Neural cell (in vitro differentiated cells): ENCODE measurements at regions not wholly inside any gene's neighbourhood (a gene's known extent, or its start where the extent isn't known, plus 50 kb on each side); places are given as distances from the start of the nearest gene placed in this dataset.

Experiments
- H2AFZ ChIP-seq: fragments of 200-600, 300-800 bp; sonication (generic), shearing (Covaris generic); 2 replicates; pipeline ENCODE4 v1.6.0; 2014; ENCODE audit warnings: low read depth, mild to moderate bottlenecking, antibody characterized with exemption, low read length, moderate library complexity
- H3F3A ChIP-seq: fragments of 200-600 bp; shearing (Covaris generic); 2 replicates; pipeline ENCODE4 v1.6.1; 2016; ENCODE audit warnings: mild to moderate bottlenecking, moderate library complexity, mixed read lengths, antibody characterized with exemption, low read length; ENCODE audit not compliant: insufficient read depth, poor library complexity, severe bottlenecking
- H3K27ac ChIP-seq: fragments of 200-600, 300-800 bp; sonication (generic), shearing (Covaris generic); 2 replicates; pipeline ENCODE4 v1.5.1; 2014; ENCODE audit warnings: mild to moderate bottlenecking, low read length, moderate library complexity
- H3K27me3 ChIP-seq: fragments of 300-800, 200-600 bp; sonication (generic), shearing (Covaris generic); 2 replicates; pipeline ENCODE4 v1.6.0; 2014; ENCODE audit warnings: mild to moderate bottlenecking, low read depth, low read length, moderate library complexity; ENCODE audit not compliant: insufficient read depth
- H3K36me3 ChIP-seq: fragments of 300-800, 200-600 bp; sonication (generic), shearing (Covaris generic); 2 replicates; pipeline ENCODE4 v1.5.1; 2014; ENCODE audit warnings: mild to moderate bottlenecking, antibody characterized with exemption, low read length, moderate library complexity; ENCODE audit not compliant: insufficient read depth
- H3K4me2 ChIP-seq: fragments of 300-800, 200-600 bp; sonication (generic), shearing (Covaris generic); 2 replicates; pipeline ENCODE4 v1.6.0; 2014; ENCODE audit warnings: mild to moderate bottlenecking, low read length
- H3K4me3 ChIP-seq: fragments of 300-800, 200-600 bp; sonication (generic), shearing (Covaris generic); 2 replicates; pipeline ENCODE4 v1.5.1; 2014; ENCODE audit warnings: mild to moderate bottlenecking, low read length, moderate library complexity
- H3K79me2 ChIP-seq: fragments of 200-600 bp; shearing (Covaris generic); replicated peaks from 2 replicates; pipeline ENCODE4 v1.6.0; 2014; ENCODE audit warnings: mild to moderate bottlenecking, low read length, moderate library complexity; ENCODE audit not compliant: insufficient read depth
- H3K9ac ChIP-seq: fragments of 300-800, 200-600 bp; sonication (generic), shearing (Covaris generic); 2 replicates; pipeline ENCODE4 v1.6.1; 2016; ENCODE audit warnings: mild to moderate bottlenecking, low read length, mixed read lengths
- H3K9me2 ChIP-seq: fragments of 200-600 bp; shearing (Covaris generic); 2 replicates; pipeline ENCODE4 v1.6.1; 2016; ENCODE audit warnings: mild to moderate bottlenecking, low read length, mixed read lengths; ENCODE audit not compliant: insufficient read depth
- H3K9me3 ChIP-seq: fragments of 200-600, 300-800 bp; sonication (generic), shearing (Covaris generic); 2 replicates; pipeline ENCODE4 v1.6.1; 2016; ENCODE audit warnings: mild to moderate bottlenecking, mixed run types, low read length, moderate library complexity, mixed read lengths
- H4K20me1 ChIP-seq: fragments of 200-600 bp; shearing (Covaris generic); 2 replicates; pipeline ENCODE4 v1.6.1; 2016; ENCODE audit warnings: mild to moderate bottlenecking, mixed run types; ENCODE audit not compliant: insufficient read depth
- CTCF ChIP-seq: fragments of 450-650 bp; IDR thresholded peaks from 2 replicates; pipeline ENCODE4 v1.5.1; 2014; ENCODE audit warnings: antibody characterized with exemption, mild to moderate bottlenecking, moderate library complexity; ENCODE audit not compliant: poor library complexity, severe bottlenecking
- EP300 ChIP-seq: fragments of 450-650 bp; conservative IDR thresholded peaks from 2 replicates; pipeline ENCODE4 v1.6.1; 2014; ENCODE audit warnings: antibody characterized with exemption, mild to moderate bottlenecking, moderate library complexity; ENCODE audit not compliant: poor library complexity, severe bottlenecking
- EZH2 ChIP-seq: fragments of 200-600, 300-800 bp; shearing (Covaris generic), sonication (generic); IDR thresholded peaks from 2 replicates; pipeline ENCODE4 v1.6.1; 2014; ENCODE audit warnings: antibody characterized with exemption, low read length, borderline replicate concordance, mild to moderate bottlenecking; ENCODE audit not compliant: insufficient read depth, poor library complexity, severe bottlenecking
- MXI1 ChIP-seq: fragments of 450-650 bp; conservative IDR thresholded peaks from 2 replicates; pipeline ENCODE4 v1.6.1; 2014; ENCODE audit warnings: antibody characterized with exemption, mild to moderate bottlenecking; ENCODE audit not compliant: poor library complexity, severe bottlenecking
- POLR2AphosphoS5 ChIP-seq: IDR thresholded peaks from 2 replicates; pipeline ENCODE4 v1.6.1; 2012
- RAD21 ChIP-seq: fragments of 450-650 bp; conservative IDR thresholded peaks from 2 replicates; pipeline ENCODE4 v1.6.1; 2014; ENCODE audit warnings: antibody characterized with exemption, mild to moderate bottlenecking, moderate library complexity
- REST ChIP-seq: IDR thresholded peaks from 2 replicates; pipeline ENCODE4 v1.6.1; 2012; ENCODE audit warnings: borderline replicate concordance
- SMC3 ChIP-seq: fragments of 450-650 bp; conservative IDR thresholded peaks from 2 replicates; pipeline ENCODE4 v1.6.1; 2014; ENCODE audit warnings: antibody characterized with exemption, mild to moderate bottlenecking, moderate library complexity; ENCODE audit not compliant: poor library complexity
- TAF1 ChIP-seq: IDR thresholded peaks from 2 replicates; pipeline ENCODE4 v1.6.1; 2012; ENCODE audit warnings: low read depth

GRCh38 chr10:83764666-83765065 lies 374.6 kb upstream of the GHITM start:
- Histone ChIP-seq H3K4me3 (no peak overlapping the region), H3K36me3 (no peaks in the 10 kb centered on the region), H3K4me2 (no peak overlapping the region)

GRCh38 chr10:83765731-83766130 lies 373.6 kb upstream of the GHITM start:
- no peak overlapping the region for H3K4me2 ChIP-seq
- no peaks in the 10 kb centered on the region for H3K9me3 ChIP-seq
- H3K27me3 ChIP-seq = no peaks in the 10 kb centered on the region
- H3K4me3 ChIP-seq = no peak overlapping the region
- no peaks in the 10 kb centered on the region for H3K79me2 ChIP-seq
- H2AFZ ChIP-seq = no peak overlapping the region
- H3K9me2 ChIP-seq = no peaks in the 10 kb centered on the region
- no peaks in the 10 kb centered on the region for H4K20me1 ChIP-seq
- no peaks in the 10 kb centered on the region for H3F3A ChIP-seq
- H3K36me3 ChIP-seq = no peaks in the 10 kb centered on the region
- no peak overlapping the region for H3K27ac ChIP-seq
- H3K9ac ChIP-seq = no peak overlapping the region
- TF ChIP-seq SMC3 (no peak), TAF1 (no peak), RAD21 (no peak), EP300 (no peak), MXI1 (no peak), REST (no peak), POLR2AphosphoS5 (no peak), CTCF (no peak)

More at GRCh38 chr10:83764666-83765065, 374.6 kb upstream of the GHITM start:
- Histone ChIP-seq H4K20me1 (no peaks in the 10 kb centered on the region), H3K9me3 (no peaks in the 10 kb centered on the region), H3K9me2 (no peaks in the 10 kb centered on the region), H3K79me2 (no peaks in the 10 kb centered on the region), H2AFZ (no peak overlapping the region), H3K27me3 (no peaks in the 10 kb centered on the region), H3F3A (no peaks in the 10 kb centered on the region), H3K9ac (no peak overlapping the region), H3K27ac (no peak overlapping the region)
- TF ChIP-seq EP300 = no peak
- no peak for TF ChIP-seq RAD21
- TF ChIP-seq CTCF = no peak
- TF ChIP-seq EZH2 = no peak
- no peak for TF ChIP-seq SMC3
- no peak for TF ChIP-seq REST
- no peak for TF ChIP-seq TAF1
